GM23248 (cell line): ENCODE measurements at regions not wholly inside any gene's neighbourhood (a gene's known extent, or its start where the extent isn't known, plus 50 kb on each side); places are given as distances from the start of the nearest gene placed in this dataset.

Experiments
- EZH2 ChIP-seq: fragments of 200-600 bp; sonication (generic); IDR thresholded peaks from 2 replicates; pipeline ENCODE4 v1.6.1; 2018; ENCODE audit warnings: antibody characterized with exemption, mild to moderate bottlenecking; ENCODE audit not compliant: insufficient read depth, poor library complexity, severe bottlenecking
- EZH2phosphoT487 ChIP-seq: fragments of 200-600 bp; sonication (generic); IDR thresholded peaks from 2 replicates; pipeline ENCODE4 v1.6.1; 2018; ENCODE audit warnings: antibody characterized with exemption, moderate library complexity, mild to moderate bottlenecking, low read depth; ENCODE audit not compliant: insufficient read depth

DNA sequence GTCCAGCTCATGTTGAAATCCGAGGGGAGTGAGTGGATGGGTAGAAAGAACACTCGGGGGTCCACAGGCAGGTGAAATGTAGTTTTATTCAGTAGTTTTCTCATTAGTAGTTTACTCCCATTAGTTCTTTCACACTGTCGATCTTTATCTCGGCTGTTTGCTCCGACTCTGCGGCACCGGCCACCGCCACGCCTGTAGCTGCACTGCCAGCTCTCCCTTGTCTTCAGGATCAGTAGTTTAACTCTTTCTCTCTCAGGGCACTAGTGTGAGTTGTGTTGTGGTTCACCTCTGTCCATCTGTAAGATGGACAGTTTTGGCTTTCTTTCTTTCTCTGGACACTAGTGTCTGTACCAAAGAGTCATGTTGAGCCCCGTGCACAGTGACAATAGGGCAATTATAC lies 195.7 kb downstream of the LMBRD1 start:
- TF ChIP-seq EZH2phosphoT487 (no peak), EZH2 (no peak)
